Stimulated activated CD4-positive, alpha-beta T cell treated with anti-CD3 and anti-CD28 coated beads, Interleukin-4, amount 100 ng/mL, for 4 hours (primary cell): ENCODE measurements at regions not wholly inside any gene's neighbourhood (a gene's known extent, or its start where the extent isn't known, plus 50 kb on each side); places are given as distances from the start of the nearest gene placed in this dataset.

Source experiments
- DNase-seq, 2 experiments: peaks; one replicate each; pipeline ENCODE4 v3.0.0-alpha.2; 2020

GRCh38 chr9:85249313-85249621, 492.5 kb downstream of the AGTPBP1 start:
- no peak for DNase-seq

- DNase-seq, result no peak
These were observed 493.0 kb downstream of the AGTPBP1 start for GRCh38 chr9:85248514-85249312.

- DNase-seq, result no peak
These were observed 495.2 kb downstream of the AGTPBP1 start for GRCh38 chr9:85246541-85246940.

- no peak for DNase-seq
These were observed 496.9 kb downstream of the AGTPBP1 start for GRCh38 chr9:85244856-85245255.

- no peak for DNase-seq
These were observed 497.8 kb downstream of the AGTPBP1 start for GRCh38 chr9:85243977-85244376.

GRCh38 chr9:85237478-85237877, 504.3 kb downstream of the AGTPBP1 start:
- no peak for DNase-seq

- DNase-seq, result no peak
These were observed 511.7 kb downstream of the AGTPBP1 start for GRCh38 chr9:85230081-85230480.

- no peak for DNase-seq
These were observed 513.5 kb downstream of the AGTPBP1 start for GRCh38 chr9:85228111-85228855.

GRCh38 chr9:85225180-85225579, 516.6 kb downstream of the AGTPBP1 start:
- no peak for DNase-seq

GRCh38 chr9:85224729-85225128, 517.0 kb downstream of the AGTPBP1 start:
- no peak for DNase-seq

GRCh38 chr9:85224301-85224700, 517.5 kb downstream of the AGTPBP1 start:
- DNase-seq, result no peak

GRCh38 chr9:85223506-85224125, 518.1 kb downstream of the AGTPBP1 start:
- DNase-seq, result no peak

- no peak for DNase-seq
These were observed 525.2 kb downstream of the AGTPBP1 start for GRCh38 chr9:85216601-85217000.

- DNase-seq, result no peak
These were observed 525.8 kb downstream of the AGTPBP1 start for GRCh38 chr9:85215961-85216360.

- no peak for DNase-seq
These were observed 526.3 kb downstream of the AGTPBP1 start for GRCh38 chr9:85215416-85215815.

GRCh38 chr9:85213650-85214607, 527.8 kb downstream of the AGTPBP1 start:
- no peak for DNase-seq

- no peak for DNase-seq
These were observed 528.9 kb downstream of the AGTPBP1 start for GRCh38 chr9:85212887-85213286.

- no peak for DNase-seq
These were observed 529.5 kb downstream of the AGTPBP1 start for GRCh38 chr9:85212209-85212608.

GRCh38 chr9:85208666-85209065, 533.1 kb downstream of the AGTPBP1 start:
- no peak for DNase-seq

GRCh38 chr9:85204176-85204575, 534.6 kb downstream of the NTRK2 start:
- DNase-seq, result no peak

GRCh38 chr9:85202596-85202995, 533.1 kb downstream of the NTRK2 start:
- DNase-seq, result no peak

GRCh38 chr9:85200726-85201404, 531.3 kb downstream of the NTRK2 start:
- DNase-seq, result no peak
